ENCODE measurements at regions not wholly inside any gene's neighbourhood (a gene's known extent, or its start where the extent isn't known, plus 50 kb on each side); places are given as distances from the start of the nearest gene placed in this dataset.

DNA sequence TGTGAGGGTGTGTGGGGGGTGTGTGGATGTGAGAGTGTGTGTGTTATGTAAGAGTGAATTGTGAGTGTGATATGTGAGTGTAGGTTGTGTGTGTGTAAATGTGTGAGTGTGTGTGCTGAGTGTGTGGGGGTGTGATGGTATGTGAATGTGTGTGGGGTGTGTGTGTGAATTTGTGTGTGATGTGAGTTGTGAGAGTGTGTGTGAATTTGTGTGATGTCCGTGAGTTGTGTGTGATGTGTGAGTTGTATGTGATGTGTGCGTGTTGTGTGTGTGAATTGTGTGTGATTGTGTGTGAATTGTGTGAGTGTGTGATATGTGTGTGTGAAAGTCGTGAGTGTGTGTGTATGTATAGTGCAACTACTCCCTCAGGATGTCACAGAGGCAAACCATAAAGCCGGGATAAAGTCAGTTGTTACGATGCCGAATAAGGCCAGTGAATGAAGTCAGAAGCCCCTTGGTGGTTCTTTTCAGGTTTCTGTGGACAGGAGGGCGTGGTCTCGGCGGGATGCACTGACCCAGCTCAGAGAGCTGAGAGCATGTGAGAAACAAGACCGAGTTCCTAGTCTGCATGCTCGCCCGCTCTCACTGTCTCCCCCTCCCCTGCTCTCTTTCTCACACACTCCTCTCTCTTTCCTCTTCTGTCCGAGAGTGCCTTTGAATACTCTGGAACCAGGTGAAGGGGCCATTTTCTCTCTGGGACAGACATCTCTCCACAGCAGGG, 71.8 kb upstream of the MAX start:
- TF ChIP-seq CTCF (IDR thresholded peaks at IDR 0.05) (no peak), POLR2A (IDR thresholded peaks at IDR 0.05) (no peak)
